HG03139 (cell line): ENCODE measurements at regions not wholly inside any gene's neighbourhood (a gene's known extent, or its start where the extent isn't known, plus 50 kb on each side); places are given as distances from the start of the nearest gene placed in this dataset.

Source experiments
- ATAC-seq: cut with Tn5 transposase; IDR thresholded peaks from one replicate; pipeline ENCODE4 v1.9.1; 2021; ENCODE audit not compliant: unreplicated experiment

DNA sequence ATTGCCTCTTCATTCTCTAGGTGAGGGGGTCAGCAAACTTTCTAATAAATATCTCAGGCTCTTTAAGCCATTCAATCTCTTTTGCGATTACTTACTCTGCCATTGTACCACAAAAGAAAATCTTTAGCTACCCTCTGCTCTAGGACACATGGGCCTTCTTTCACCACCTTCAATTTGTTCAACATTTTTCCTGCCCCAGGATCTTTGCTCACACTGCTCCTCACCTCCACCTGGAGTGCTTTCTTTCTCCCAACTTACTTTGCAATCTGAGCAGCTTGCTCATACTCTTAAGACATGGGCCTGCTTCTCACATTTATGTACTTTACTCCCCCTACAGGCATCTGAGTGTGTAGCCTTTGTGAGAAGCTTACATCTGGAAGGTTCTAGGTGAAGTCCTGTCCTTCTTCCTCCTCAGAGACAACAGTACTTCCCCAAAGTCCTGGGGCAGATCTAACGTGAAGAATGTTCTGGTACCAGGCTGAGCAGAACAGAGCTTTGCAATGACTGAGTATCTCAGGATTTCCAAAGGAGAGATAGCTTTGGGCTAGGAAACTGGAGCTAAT lies 55.0 kb upstream of the PRDM5 start:
- ATAC-seq = peak; percentile 84

GRCh38 chr4:120973207-120973606 lies 50.7 kb upstream of the PRDM5 start:
- ATAC-seq = no peak
